ENCODE measurements at regions not wholly inside any gene's neighbourhood (a gene's known extent, or its start where the extent isn't known, plus 50 kb on each side); places are given as distances from the start of the nearest gene placed in this dataset.

GRCh38 chr11:19345519-19345847 lies 104.7 kb upstream of the E2F8 start:
- H3K4me3 ChIP-seq: peak overlapping the region; percentile 68
- no peaks in the 10 kb centered on the region for H3K79me2 ChIP-seq (replicated peaks; ENCODE audit: insufficient read depth)
- peaks cover 64% of the 10 kb centered on the region for H3K27me3 ChIP-seq (ENCODE audit: insufficient read depth)
- H3K4me3 Mint-ChIP-seq: peak overlapping the region; percentile 64
- H3K4me1 ChIP-seq (ENCODE audit: insufficient read depth): peaks cover 14% of the 10 kb centered on the region
- peak overlapping the region; percentile 88 for H3K4me2 ChIP-seq
- H2AFZ ChIP-seq: peak overlapping the region; percentile 90
- H3K27ac ChIP-seq (ENCODE audit: low read depth): no peak overlapping the region
- H4K20me1 ChIP-seq (replicated peaks; ENCODE audit: insufficient read depth): 0 out of 2 replicates have a peak, but pooled peaks cover 3% of the 10 kb centered on the region
- no peaks in the 10 kb centered on the region for H3K9me2 ChIP-seq (ENCODE audit: insufficient read depth)
- peaks cover 51% of the 10 kb centered on the region for H3K27me3 Mint-ChIP-seq (ENCODE audit: insufficient read depth, low read depth, poor library complexity)
- DNase-seq (ENCODE audit: low spot score): peak; percentile 61
- H3K9me3 Mint-ChIP-seq: no peaks in the 10 kb centered on the region; the same call in 2 of the 3 replicates
- ATAC-seq: peak; percentile 72
- H3F3A ChIP-seq (replicated peaks; ENCODE audit: low read depth): peaks cover 4% of the 10 kb centered on the region; the same call in 1 of the 2 replicates
- H3K36me3 ChIP-seq (ENCODE audit: insufficient read depth): no peaks in the 10 kb centered on the region
- peaks cover 5% of the 10 kb centered on the region for H3K4me1 Mint-ChIP-seq
- no peaks in the 10 kb centered on the region; the same call in 2 of the 3 replicates for H3K36me3 Mint-ChIP-seq (ENCODE audit: low read depth)
- H3K27ac Mint-ChIP-seq: no peak overlapping the region
- TF ChIP-seq CTCF (conservative IDR thresholded peaks at IDR 0.05; ENCODE audit: low read depth in 2 of 2): peak in 1 of 2 experiments; percentile 25; a peak in 1 of 4 replicates
- no peak for TF ChIP-seq REST (IDR thresholded peaks at IDR 0.05; ENCODE audit: unreplicated experiment)
- no peak for TF ChIP-seq POLR2AphosphoS5 (IDR thresholded peaks at IDR 0.05; ENCODE audit: low read depth)
- no peak for TF ChIP-seq NANOG (IDR thresholded peaks at IDR 0.05; ENCODE audit: borderline replicate concordance)
- TF ChIP-seq ZNF331 (CRISPR knock-in tag; IDR thresholded peaks at IDR 0.05; ENCODE audit: low read depth): no peak

DNA sequence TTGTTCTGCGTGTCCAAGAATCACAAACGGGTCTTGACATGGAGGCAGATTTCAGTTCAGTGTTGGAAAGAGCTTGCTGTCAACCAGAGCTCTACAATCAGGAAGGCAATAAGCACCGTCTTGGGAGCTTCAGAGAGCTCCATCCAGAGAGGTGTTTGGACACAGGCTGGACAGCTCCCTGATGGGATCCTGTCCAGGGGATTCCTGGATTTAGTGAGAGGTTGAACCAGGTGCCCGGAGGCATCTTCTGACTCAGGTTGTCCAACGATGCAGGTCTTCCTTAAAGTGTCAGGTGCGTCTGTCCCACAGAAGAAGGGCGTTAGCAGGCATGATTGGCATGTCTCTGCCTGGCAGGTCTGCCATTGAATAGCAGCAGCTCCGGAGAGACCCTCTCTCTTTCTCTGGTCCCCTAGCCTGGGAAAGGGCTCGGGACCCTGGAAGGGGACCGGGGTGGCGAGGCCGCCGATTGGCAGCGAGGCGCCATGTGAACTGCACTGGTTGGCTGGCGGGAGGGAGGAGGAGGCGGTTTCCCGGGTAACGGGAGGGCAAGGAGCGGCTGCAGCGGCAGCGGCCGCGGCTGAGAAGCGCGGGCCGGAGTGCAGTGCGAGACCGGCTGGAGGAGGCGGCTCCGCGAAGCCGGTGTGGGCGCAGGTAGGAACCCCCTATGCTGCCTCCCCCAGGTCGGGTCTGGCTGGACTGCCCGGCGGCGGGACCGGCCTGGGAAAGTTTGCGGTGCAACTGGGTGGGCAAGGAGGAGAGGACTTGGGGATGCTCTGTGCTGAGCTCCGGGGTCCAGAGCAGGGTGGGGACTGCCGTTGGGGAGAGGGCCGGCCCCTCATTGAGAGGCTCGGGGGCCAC lies 104.1 kb upstream of the E2F8 start:
- H3K9me2 ChIP-seq (ENCODE audit: insufficient read depth): no peaks in the 10 kb centered on the region
- H3K4me2 ChIP-seq: peak overlapping the region; percentile 88
- Mint-ChIP-seq H3K36me3 (ENCODE audit: low read depth) (no peaks in the 10 kb centered on the region; the same call in 2 of the 3 replicates), H3K4me3 (peak overlapping the region; percentile 64), H3K27ac (no peak overlapping the region), H3K27me3 (ENCODE audit: insufficient read depth, low read depth, poor library complexity) (peaks cover 51% of the 10 kb centered on the region), H3K9me3 (no peaks in the 10 kb centered on the region; the same call in 2 of the 3 replicates), H3K4me1 (peaks cover 5% of the 10 kb centered on the region)
- H3K4me1 ChIP-seq (ENCODE audit: insufficient read depth): peaks cover 14% of the 10 kb centered on the region
- peaks cover 64% of the 10 kb centered on the region for H3K27me3 ChIP-seq (ENCODE audit: insufficient read depth)
- 0 out of 2 replicates have a peak, but pooled peaks cover 3% of the 10 kb centered on the region for H4K20me1 ChIP-seq (replicated peaks; ENCODE audit: insufficient read depth)
- H3K27ac ChIP-seq (ENCODE audit: low read depth): no peak overlapping the region
- DNase-seq (ENCODE audit: low spot score) (peak; percentile 90), ATAC-seq (peak; percentile 88)
- H3K79me2 ChIP-seq (replicated peaks; ENCODE audit: insufficient read depth): no peaks in the 10 kb centered on the region
- no peaks in the 10 kb centered on the region for H3K36me3 ChIP-seq (ENCODE audit: insufficient read depth)
- H3K4me3 ChIP-seq: peak overlapping the region; percentile 68
- H3F3A ChIP-seq (replicated peaks; ENCODE audit: low read depth): peaks cover 4% of the 10 kb centered on the region; the same call in 1 of the 2 replicates
- peak overlapping the region; percentile 90 for H2AFZ ChIP-seq
- TF ChIP-seq, protein P1, sequence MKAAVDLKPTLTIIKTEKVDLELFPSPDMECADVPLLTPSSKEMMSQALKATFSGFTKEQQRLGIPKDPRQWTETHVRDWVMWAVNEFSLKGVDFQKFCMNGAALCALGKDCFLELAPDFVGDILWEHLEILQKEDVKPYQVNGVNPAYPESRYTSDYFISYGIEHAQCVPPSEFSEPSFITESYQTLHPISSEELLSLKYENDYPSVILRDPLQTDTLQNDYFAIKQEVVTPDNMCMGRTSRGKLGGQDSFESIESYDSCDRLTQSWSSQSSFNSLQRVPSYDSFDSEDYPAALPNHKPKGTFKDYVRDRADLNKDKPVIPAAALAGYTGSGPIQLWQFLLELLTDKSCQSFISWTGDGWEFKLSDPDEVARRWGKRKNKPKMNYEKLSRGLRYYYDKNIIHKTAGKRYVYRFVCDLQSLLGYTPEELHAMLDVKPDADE (IDR thresholded peaks at IDR 0.05): no peak
- TF ChIP-seq POLR2AphosphoS5 (IDR thresholded peaks at IDR 0.05; ENCODE audit: low read depth): no peak
- no peak for TF ChIP-seq ZNF114 (CRISPR knock-in tag; IDR thresholded peaks at IDR 0.05)
- TF ChIP-seq REST (IDR thresholded peaks at IDR 0.05; ENCODE audit: unreplicated experiment): no peak
- TF ChIP-seq NANOG (IDR thresholded peaks at IDR 0.05; ENCODE audit: borderline replicate concordance): no peak
- no peak for TF ChIP-seq JUNB (IDR thresholded peaks at IDR 0.05; ENCODE audit: unreplicated experiment)
- TF ChIP-seq STAT1 (IDR thresholded peaks at IDR 0.05; ENCODE audit: unreplicated experiment): no peak
- no peak for TF ChIP-seq CTCF (conservative IDR thresholded peaks at IDR 0.05; ENCODE audit: low read depth in 2 of 2)
